ENCODE measurements at regions not wholly inside any gene's neighbourhood (a gene's known extent, or its start where the extent isn't known, plus 50 kb on each side); places are given as distances from the start of the nearest gene placed in this dataset.
"Not testable (repeated sequence)": the region's sequence is repeated elsewhere in the genome, so short reads cannot be mapped to it uniquely, and the experiment has no call there.

DNA sequence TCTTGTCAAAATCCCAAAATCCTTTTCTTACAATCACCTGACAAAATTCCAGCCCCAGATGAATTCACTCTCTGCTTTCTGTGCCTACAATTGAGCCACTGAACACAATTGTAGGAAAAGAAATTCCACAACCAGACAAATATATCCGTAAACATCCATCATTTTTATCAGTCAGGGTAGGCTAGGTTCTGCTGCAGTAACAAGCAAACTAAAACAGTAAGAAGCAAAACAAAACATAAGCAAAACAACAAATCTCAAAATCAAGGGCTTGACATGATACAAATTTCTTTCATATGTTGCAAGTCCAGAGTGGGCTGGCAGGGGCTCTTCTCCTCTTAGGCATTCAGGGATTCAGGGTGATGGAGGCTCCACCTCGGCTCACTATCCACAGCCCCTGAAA, 114.2 kb upstream of the MAN2A1 start:
- DNase-seq (ENCODE audit: low spot score): no peak
- no peak for FAIRE-seq

DNA sequence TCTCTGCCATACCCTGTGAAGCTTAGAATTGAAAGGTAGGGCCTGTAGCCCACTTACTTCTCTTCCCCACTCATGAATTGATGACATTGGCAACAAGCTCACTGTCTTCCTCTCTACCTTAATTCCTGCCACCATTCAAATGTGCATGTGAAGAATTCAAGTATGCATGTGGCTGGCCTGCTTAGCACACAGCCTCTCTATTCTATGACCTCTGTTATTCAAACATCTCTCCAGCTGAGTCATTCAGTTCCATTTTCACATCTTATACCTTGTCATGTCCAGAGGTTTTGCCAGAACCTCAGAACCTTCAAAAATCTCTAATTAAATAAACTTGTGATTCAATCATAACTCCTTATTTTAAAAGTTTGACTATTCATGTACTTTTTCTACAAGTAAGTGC, 114.7 kb upstream of the MAN2A1 start:
- no peak for DNase-seq (ENCODE audit: low spot score)

DNA sequence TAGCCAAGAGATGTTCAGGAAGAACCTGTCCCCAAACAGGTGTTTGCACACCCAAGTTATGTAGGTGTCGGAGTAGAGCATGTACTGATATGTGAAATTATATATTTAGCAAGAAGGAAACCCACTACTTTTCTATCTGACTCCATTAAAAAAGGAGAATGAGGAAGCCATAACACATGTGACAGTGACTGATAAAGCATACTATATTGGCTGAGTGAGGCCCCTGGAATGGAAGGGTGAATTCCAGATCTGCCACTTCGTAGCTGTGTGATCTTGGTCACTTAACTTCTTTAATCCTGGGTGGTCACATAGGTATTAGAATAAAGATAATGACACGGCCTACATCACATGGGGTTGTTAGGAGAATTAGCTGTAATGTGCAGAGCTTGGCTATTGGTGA, 116.0 kb upstream of the MAN2A1 start:
- no peak for DNase-seq (ENCODE audit: low spot score)
- no peak for FAIRE-seq

More for the DNA sequence above, 114.7 kb upstream of the MAN2A1 start:
- no peak for FAIRE-seq

DNA sequence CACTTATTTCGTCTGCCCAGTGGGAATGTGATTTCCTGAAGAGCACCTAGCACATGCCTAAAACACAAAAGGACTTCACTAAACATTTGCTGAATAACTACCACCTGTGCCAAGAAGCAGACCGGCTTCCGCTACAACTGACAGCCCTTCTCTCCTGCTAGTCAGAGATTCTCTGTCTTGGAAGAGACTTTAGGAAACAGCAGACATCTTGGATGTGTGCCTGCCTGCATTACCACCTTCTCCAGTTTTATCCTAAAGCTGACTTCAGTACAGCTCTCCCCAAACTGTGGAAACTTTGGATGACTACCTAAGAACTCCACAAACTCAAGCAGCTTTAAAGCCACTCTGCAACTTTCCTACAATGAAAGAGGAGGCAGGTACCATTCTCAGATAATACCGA, 116.5 kb upstream of the MAN2A1 start:
- FAIRE-seq (no peak), DNase-seq (ENCODE audit: low spot score) (no peak)

DNA sequence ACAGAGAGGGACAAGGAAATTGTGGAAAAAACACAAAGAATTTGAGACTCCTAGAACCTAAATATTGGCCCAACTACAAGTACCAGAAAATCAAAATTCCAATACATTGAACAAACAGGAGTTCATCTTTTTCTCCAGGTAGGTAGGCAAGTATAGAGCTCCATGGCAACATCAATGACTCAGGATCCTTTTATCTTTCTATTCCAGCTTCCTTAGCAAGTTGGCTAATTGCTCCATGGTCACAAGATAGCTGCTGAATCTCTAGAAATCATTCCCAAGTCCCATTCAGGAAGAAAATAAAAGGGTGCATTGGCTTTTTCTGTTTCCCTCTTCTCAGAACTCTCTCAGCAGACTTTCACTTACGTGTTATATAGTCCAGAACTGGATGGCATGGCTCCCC, 117.9 kb upstream of the MAN2A1 start:
- FAIRE-seq (no peak), DNase-seq (ENCODE audit: low spot score) (no peak)

DNA sequence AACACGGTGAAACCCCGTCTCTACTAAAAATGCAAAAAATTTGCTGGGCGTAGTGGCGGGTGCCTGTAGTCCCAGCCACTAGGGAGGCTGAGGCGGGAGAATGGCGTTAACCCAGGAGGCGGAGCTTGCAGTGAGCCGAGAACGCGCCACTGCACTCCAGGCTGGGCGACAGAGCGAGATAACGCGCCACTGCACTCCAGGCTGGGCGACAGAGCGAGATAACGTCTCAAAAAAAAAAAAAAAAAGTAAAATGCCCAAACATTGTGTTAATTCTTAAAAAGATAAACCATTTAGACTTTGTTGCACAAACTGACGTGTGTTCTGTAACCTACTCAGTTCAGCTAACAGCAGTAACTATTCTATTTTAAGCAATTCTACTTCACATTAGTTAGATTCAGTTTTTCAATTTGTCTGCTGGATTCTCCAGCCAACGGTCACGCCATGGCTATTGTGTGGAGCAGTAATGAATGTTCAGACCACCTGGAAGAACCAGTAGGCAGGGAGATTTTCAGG, 119.3 kb upstream of the MAN2A1 start:
- FAIRE-seq (no peak), DNase-seq (ENCODE audit: low spot score) (no peak)

- DNase-seq (ENCODE audit: low spot score): no peak
- no peak for FAIRE-seq
Measured at GRCh38 chr5:109567374-109568044, 122.2 kb upstream of the MAN2A1 start.

DNA sequence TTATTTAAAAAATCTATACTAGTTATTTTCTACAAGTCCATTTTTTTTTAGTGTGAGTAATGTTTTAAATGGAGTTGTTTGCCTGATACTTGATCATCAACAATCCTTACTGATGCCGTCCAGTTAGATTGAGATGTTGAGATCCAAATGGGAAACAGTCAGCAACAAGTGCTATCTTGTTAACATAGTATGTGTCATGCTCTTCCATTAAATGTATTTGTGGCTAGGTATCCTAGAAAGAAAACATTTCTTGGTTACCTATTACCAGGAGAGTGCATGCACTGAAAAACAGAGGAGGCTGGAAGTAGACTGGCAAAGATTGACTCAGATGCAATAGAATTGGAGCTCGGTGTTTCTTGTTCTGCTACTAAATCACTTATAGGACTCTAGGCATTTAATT, 123.4 kb upstream of the MAN2A1 start:
- DNase-seq (ENCODE audit: low spot score) (no peak), FAIRE-seq (no peak)

DNA sequence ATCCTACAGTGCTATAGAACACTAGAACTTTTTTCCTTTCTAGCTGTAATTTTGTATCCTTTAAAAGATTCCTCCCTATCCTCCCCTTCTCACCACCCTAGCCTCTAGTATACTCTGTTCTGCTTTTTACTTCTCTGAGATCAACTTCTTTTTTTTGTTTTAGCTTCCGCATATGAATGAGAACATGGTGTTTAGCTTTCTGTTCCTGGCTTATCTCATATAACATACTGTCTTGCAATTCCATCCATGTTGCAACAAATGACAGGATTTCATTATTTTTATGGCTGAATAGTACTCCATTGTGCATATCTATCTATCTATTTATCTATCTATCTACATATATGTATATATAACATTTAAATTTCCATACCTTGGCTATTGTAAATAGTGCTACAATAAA, 126.0 kb upstream of the MAN2A1 start:
- FAIRE-seq: no peak
- DNase-seq (ENCODE audit: low spot score): no peak

DNA sequence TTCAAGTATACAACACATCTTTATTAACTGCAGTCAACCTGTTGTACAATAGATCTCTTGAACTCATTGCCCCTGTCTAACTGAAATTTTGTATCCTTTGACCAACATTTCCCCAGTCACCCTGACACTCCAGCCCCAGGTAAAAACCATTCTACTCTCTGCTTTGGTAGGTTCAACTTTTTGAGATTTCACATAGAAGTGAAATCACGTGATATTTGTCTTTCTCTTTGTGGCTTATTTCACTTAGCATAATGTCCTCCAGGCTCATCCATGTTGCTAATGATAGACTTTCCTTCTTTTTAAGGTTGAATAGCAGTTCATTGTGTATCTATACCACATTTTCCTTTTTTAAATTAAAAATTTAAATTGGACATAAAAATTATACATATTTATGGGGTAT, 126.5 kb upstream of the MAN2A1 start:
- no peak for FAIRE-seq

DNA sequence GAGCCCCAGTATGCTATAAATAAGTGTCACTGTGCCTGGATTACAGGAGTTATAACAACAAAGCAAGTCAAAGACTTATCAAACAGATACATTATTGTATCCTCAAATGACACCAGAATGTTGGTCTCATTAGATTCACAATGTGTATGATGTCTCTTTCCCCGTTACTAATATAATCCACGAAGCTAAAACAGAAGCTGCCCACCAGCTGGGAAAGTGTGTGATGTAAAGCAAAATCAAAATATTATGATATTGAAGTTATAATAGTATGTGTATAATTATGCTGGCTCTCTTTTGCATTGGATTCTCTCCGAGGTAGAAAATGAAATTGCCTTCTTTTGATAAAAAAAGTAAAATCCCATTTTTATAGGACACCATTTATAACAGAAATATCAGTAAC, 127.3 kb upstream of the MAN2A1 start:
- FAIRE-seq: no peak
- no peak for DNase-seq (ENCODE audit: low spot score)

More for the DNA sequence above, 126.5 kb upstream of the MAN2A1 start:
- DNase-seq (ENCODE audit: low spot score): no peak

GRCh38 chr5:109561447-109561846, 128.3 kb upstream of the MAN2A1 start:
- no peak for DNase-seq (ENCODE audit: low spot score)
- no peak for FAIRE-seq

DNA sequence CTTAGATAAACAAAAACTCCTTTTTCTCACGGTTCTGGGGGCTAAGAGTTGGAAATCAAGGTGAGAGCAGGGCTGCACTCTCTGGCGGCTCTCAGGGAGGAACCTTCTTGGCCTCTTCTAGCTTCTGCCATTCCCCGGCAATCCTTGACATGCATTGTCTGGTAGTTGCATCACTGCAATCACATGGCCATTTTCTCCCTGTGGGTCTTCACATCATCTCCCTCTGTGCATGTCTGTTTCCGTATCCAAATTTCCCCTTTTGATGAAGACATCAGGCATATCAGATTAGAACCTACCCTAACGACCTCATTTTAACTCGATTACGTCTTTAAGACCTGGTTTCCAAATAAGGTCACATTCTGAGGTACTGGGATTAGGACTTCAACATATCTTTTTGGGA, 129.2 kb upstream of the MAN2A1 start:
- DNase-seq (ENCODE audit: low spot score): no peak
- no peak for FAIRE-seq

GRCh38 chr5:109558952-109559351, 130.8 kb upstream of the MAN2A1 start:
- FAIRE-seq (no peak), DNase-seq (ENCODE audit: low spot score) (no peak)

GRCh38 chr5:109558364-109558763, 131.4 kb upstream of the MAN2A1 start:
- DNase-seq (ENCODE audit: low spot score): no peak
- FAIRE-seq: no peak

GRCh38 chr5:109553846-109554245, 135.9 kb upstream of the MAN2A1 start:
- no peak for DNase-seq (ENCODE audit: low spot score)
- FAIRE-seq: no peak

DNA sequence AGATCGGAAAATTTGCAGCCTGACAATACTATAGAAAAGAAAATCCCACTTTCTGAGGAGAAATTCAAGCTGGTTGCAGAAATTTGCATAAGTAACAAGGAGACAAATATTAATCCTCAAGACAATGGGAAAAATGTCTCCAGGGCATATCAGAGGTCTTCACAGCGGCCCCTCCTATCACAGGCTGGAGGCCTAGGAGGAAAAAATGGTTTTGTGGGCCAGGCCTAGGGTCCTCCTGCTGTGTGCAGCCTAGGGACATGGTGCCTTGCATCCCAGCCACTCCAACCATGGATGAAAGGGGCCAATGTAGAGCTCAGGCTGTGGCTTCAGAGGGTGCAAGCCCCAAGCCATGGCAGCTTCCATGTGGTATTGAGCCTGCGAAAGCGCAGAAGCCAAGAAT, 138.5 kb upstream of the MAN2A1 start:
- FAIRE-seq; DNase-seq (ENCODE audit: low spot score): not testable (repeated sequence)

DNA sequence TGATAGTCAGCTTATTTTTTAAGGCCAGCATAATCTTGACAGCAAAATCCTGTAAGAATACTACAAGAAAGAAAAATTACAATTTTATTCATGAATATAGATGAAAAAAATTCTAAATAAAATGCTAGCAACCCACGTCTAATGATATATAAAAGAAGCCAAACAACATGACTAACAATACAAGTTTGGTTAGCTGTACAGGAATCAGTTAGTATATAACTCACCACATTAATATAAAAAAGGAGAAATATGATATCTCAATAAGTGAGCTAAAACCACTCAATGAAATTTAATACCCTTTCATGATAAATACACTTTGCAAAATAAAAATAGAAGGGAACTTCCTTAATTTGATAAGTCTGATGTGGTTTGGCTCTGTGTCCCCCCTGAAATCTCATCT, 139.7 kb upstream of the MAN2A1 start:
- DNase-seq (ENCODE audit: low spot score) (no peak), FAIRE-seq (no peak)

- DNase-seq (ENCODE audit: low spot score): no peak
- no peak for FAIRE-seq
Measured at GRCh38 chr5:109546461-109546860, 136.7 kb upstream of the PJA2 start.

GRCh38 chr5:109544873-109545272, 135.1 kb upstream of the PJA2 start:
- not testable (repeated sequence) for DNase-seq (ENCODE audit: low spot score); FAIRE-seq

- DNase-seq (ENCODE audit: low spot score); FAIRE-seq: not testable (repeated sequence)
Measured at GRCh38 chr5:109538692-109539091, 128.9 kb upstream of the PJA2 start.

DNA sequence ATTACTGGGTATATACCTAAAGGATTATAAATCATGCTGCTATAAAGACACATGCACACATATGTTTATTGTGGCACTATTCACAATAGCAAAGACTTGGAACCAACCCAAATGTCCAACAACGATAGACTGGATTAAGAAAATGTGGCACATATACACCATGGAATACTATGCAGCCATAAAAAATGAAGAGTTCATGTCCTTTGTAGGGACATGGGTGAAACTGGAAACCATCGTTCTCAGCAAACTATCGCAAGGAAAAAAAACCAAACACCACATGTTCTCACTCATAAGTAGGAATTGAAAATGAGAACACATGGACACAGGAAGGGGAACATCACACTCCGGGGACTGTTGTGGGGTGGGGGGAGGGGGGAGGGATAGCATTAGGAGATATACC, 125.3 kb upstream of the PJA2 start:
- not testable (repeated sequence) for FAIRE-seq

GRCh38 chr5:109533751-109534272, 124.0 kb upstream of the PJA2 start:
- FAIRE-seq (no peak), DNase-seq (ENCODE audit: low spot score) (no peak)

More for the DNA sequence above, 125.3 kb upstream of the PJA2 start:
- not testable (repeated sequence) for DNase-seq (ENCODE audit: low spot score)
